Right lobe of liver (tissue), 6 donors: ENCODE measurements at regions not wholly inside any gene's neighbourhood (a gene's known extent, or its start where the extent isn't known, plus 50 kb on each side); places are given as distances from the start of the nearest gene placed in this dataset.

ENCODE experiments used
- ATAC-seq, 4 donors: fragments of 200-7000 bp; cut with Tn5 transposase; one replicate each; pipeline ENCODE4 v1.9.1; 2020; ENCODE audit warnings: mild to moderate bottlenecking in 4 of 4, moderate library complexity in 4 of 4
- DNase-seq, 3 donors: peaks; one replicate each; pipeline ENCODE4 v3.0.0-alpha.2; 2020
- H3K27ac ChIP-seq, 3 donors: fragments of 200-600 bp; one replicate each; pipeline ENCODE4 v1.8.0; 2022
- H3K27me3 ChIP-seq, 2 donors: fragments of 200-600 bp; one replicate each; pipeline ENCODE4 v1.8.0; 2022
- H3K36me3 ChIP-seq, 4 donors: fragments of 200-600 bp; sonication (generic) in 1 of 4; one replicate each; pipeline versions ENCODE4 v1.5.1 to v1.8.0; 2017 to 2022; ENCODE audit warnings: control low read depth in 1 of 4
- H3K4me1 ChIP-seq, 4 donors: fragments of 200-600 bp; sonication (generic) in 1 of 4; one replicate each; pipeline versions ENCODE4 v1.5.1 to v1.8.0; 2017 to 2022; ENCODE audit warnings: control low read depth in 1 of 4
- H3K4me3 ChIP-seq, 3 donors: fragments of 200-600 bp; one replicate each; pipeline ENCODE4 v1.8.0; 2022
- H3K9me3 ChIP-seq, 4 donors: fragments of 200-600 bp; sonication (generic) in 1 of 4; one replicate each; pipeline versions ENCODE4 v1.5.1 to v1.8.0; 2017 to 2022; ENCODE audit warnings: control low read depth in 1 of 4
- POLR2A ChIP-seq: fragments of 450-650 bp; IDR thresholded peaks from one replicate; pipeline ENCODE4 v1.6.1; 2017; ENCODE audit warnings: antibody characterized with exemption, mild to moderate bottlenecking
- WGBS: methylation state at CpG from one replicate; pipeline ENCODE4 v1.1.6; 2018; ENCODE audit warnings: low coverage, low lambda C conversion rate; ENCODE audit not compliant: insufficient coverage; ENCODE audit errors: missing lambda C conversion rate; 5-methylcytosine and 5-hydroxymethylcytosine counted together
- intact Hi-C, 2 donors: fragments of 100-400 bp; cut with DNase I; formaldehyde crosslinking; loops; one replicate each; pipeline versions ENCODE4 v1.11.2 to v1.14.1; 2022
- TF ChIP-seq, protein P1 (sequence below), 4 donors: fragments of 200-600 bp in 3 of 4; fragments of 450-650 bp in 1 of 4; IDR thresholded peaks; one replicate each; pipeline versions ENCODE4 v1.5.1 to v1.8.0; 2016 to 2022; ENCODE audit warnings: antibody characterized with exemption in 4 of 4, mild to moderate bottlenecking in 2 of 4
- donor health status: DM: no; HTN: yes; CAD: no.
- donor health status: DM: no; HTN: no; CAD: no.
- donor health status: DM: no; HTN: no; CAD: no.
- donor health status: DM: no; HTN: yes; CAD: no.
- donor health status: DM: no; HTN: yes; CAD: no.

- ATAC-seq (no peak), DNase-seq (no peak)
- no peaks in the 10 kb centered on the region for H3K36me3 ChIP-seq
- intact Hi-C loops: no loop called here
- no peaks in the 10 kb centered on the region for H3K4me1 ChIP-seq
- TF ChIP-seq POLR2A: no peak
- TF ChIP-seq, protein P1, sequence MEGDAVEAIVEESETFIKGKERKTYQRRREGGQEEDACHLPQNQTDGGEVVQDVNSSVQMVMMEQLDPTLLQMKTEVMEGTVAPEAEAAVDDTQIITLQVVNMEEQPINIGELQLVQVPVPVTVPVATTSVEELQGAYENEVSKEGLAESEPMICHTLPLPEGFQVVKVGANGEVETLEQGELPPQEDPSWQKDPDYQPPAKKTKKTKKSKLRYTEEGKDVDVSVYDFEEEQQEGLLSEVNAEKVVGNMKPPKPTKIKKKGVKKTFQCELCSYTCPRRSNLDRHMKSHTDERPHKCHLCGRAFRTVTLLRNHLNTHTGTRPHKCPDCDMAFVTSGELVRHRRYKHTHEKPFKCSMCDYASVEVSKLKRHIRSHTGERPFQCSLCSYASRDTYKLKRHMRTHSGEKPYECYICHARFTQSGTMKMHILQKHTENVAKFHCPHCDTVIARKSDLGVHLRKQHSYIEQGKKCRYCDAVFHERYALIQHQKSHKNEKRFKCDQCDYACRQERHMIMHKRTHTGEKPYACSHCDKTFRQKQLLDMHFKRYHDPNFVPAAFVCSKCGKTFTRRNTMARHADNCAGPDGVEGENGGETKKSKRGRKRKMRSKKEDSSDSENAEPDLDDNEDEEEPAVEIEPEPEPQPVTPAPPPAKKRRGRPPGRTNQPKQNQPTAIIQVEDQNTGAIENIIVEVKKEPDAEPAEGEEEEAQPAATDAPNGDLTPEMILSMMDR (IDR thresholded peaks at IDR 0.05): no peak
- WGBS: 14% methylated on average over 1 of the region's 1 CpG
- H3K4me3 ChIP-seq: no peak overlapping the region
- no peaks in the 10 kb centered on the region for H3K27me3 ChIP-seq
- no peaks in the 10 kb centered on the region for H3K9me3 ChIP-seq
- no peak overlapping the region for H3K27ac ChIP-seq
These were observed 116.9 kb upstream of the FANCL start for GRCh38 chr2:58358026-58358425.

DNA sequence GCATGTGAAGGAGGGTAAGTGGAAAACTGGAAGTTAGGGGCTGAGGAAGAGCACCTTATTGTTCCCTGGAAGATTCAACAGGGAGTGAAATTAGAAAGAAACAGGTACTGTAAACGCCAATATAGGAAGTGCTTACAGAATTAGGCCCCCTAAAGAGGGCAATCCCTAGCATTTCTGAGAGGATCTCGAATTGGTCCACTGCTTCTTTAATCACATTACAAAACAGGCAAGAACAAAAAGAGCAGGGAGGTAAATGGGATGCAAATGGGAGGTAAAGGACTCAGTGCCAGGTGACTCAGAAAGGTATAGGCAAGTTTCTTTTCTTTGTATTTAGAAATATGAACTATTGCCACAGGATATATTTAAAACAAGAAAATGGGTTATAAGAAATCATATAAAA is 116.4 kb upstream of the FANCL start:
- TF ChIP-seq, protein P1 (IDR thresholded peaks at IDR 0.05): no peak
- TF ChIP-seq POLR2A: no peak
- 14% methylated on average over 2 of the region's 2 CpGs for WGBS
- ATAC-seq (no peak), DNase-seq (no peak)
- no peaks in the 10 kb centered on the region for H3K36me3 ChIP-seq
- no peak overlapping the region for H3K27ac ChIP-seq
- H3K4me1 ChIP-seq: no peaks in the 10 kb centered on the region
- H3K4me3 ChIP-seq: no peak overlapping the region
- intact Hi-C loops: no loop called here
- H3K27me3 ChIP-seq: no peaks in the 10 kb centered on the region
- no peaks in the 10 kb centered on the region for H3K9me3 ChIP-seq

GRCh38 chr2:58354230-58354629 is 113.1 kb upstream of the FANCL start:
- TF ChIP-seq, protein P1 (IDR thresholded peaks at IDR 0.05): no peak
- no peak for TF ChIP-seq POLR2A
- no peaks in the 10 kb centered on the region for H3K36me3 ChIP-seq
- H3K9me3 ChIP-seq: no peaks in the 10 kb centered on the region
- H3K4me1 ChIP-seq: no peaks in the 10 kb centered on the region
- ATAC-seq: no peak
- H3K4me3 ChIP-seq: no peak overlapping the region
- intact Hi-C loops: no loop called here
- WGBS: 67% methylated on average over 1 of the region's 1 CpG
- no peak for DNase-seq
- H3K27me3 ChIP-seq: no peaks in the 10 kb centered on the region
- H3K27ac ChIP-seq: no peak overlapping the region

- Histone ChIP-seq H3K36me3 (no peaks in the 10 kb centered on the region), H3K4me3 (no peak overlapping the region), H3K27ac (no peak overlapping the region), H3K9me3 (no peaks in the 10 kb centered on the region), H3K27me3 (no peaks in the 10 kb centered on the region), H3K4me1 (no peaks in the 10 kb centered on the region)
- no peak for ATAC-seq
- intact Hi-C loops: no loop called here
- WGBS: 61% methylated on average over 2 of the region's 2 CpGs
- no peak for DNase-seq
- no peak for TF ChIP-seq POLR2A
- TF ChIP-seq, protein P1 (IDR thresholded peaks at IDR 0.05): no peak
These were observed 109.4 kb upstream of the FANCL start for GRCh38 chr2:58350484-58350883.

DNA sequence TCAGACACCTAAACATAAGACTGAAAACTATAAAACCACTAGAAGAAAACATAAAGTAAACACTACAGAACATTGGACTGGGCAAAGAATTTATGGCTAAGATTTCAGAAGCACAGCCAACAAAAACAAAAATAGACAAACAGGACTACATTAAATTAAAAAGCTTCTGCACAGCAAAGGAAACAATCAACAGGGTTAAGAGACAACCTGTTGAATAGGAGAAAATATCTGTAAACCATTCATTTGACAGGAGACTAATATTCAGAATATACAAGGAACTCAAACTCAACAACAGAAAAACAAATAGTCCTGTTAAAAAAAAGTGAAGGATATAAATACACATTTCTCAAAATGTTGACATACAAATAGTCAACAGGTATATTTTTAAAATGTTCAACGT is 106.7 kb upstream of the FANCL start:
- H3K9me3 ChIP-seq: no peaks in the 10 kb centered on the region
- 17% methylated on average over 1 of the region's 1 CpG for WGBS

More for the DNA sequence above, 106.7 kb upstream of the FANCL start:
- no peak overlapping the region for H3K27ac ChIP-seq
- intact Hi-C loops: no loop called here
- no peak for DNase-seq
- H3K4me3 ChIP-seq: no peak overlapping the region
- TF ChIP-seq, protein P1 (IDR thresholded peaks at IDR 0.05): no peak
- no peak for TF ChIP-seq POLR2A
- no peak for ATAC-seq
- no peaks in the 10 kb centered on the region for H3K4me1 ChIP-seq
- H3K36me3 ChIP-seq: no peaks in the 10 kb centered on the region
- no peaks in the 10 kb centered on the region for H3K27me3 ChIP-seq
